Esophagus mucosa (tissue), 1 donor: ENCODE measurements at regions not wholly inside any gene's neighbourhood (a gene's known extent, or its start where the extent isn't known, plus 50 kb on each side); places are given as distances from the start of the nearest gene placed in this dataset.

ENCODE experiments used
- ATAC-seq: fragments of 200-7000 bp; cut with Tn5 transposase; one replicate; pipeline ENCODE4 v1.9.1; 2020
- donor health status: DM: yes; HTN: yes; CAD: no.

DNA sequence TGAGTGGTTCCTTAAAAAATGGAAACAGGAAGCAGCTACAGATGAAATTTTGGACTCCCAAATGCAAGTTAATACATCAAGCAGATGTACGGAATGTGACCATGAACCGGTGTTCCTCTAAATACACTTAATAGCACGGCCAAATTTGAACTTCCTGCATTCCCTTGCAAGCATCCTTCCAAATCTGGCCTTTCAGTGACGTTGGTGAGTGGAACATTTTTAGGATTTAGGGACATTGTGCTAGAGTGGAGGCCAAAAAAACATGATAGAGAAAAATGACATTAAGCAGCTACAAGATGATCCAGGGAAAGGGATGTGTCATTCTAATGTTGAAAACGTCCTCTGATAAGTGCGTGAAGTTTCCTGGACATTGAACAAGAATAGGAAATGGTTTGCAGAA is 62.1 kb downstream of the CTAGE1 start:
- no peak for ATAC-seq

DNA sequence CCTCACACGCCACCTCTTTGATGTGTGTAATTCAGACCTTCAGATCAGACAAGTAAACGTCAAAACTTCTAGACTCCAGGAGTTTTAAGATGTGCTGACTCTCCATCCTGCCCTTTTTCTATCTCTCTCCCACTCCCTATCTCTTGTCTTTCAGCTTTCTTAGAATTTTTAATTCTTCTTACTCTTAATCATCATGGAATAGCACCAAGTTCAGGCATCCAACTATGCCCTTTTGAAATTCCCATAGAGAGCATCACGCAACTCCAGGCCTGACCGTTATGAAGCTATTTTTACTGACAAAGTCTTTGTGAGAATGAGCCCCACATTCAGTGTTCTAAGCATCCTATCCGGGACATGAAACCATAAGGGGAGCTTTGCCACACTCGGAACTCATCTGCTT is 62.6 kb downstream of the CTAGE1 start:
- no peak for ATAC-seq

DNA sequence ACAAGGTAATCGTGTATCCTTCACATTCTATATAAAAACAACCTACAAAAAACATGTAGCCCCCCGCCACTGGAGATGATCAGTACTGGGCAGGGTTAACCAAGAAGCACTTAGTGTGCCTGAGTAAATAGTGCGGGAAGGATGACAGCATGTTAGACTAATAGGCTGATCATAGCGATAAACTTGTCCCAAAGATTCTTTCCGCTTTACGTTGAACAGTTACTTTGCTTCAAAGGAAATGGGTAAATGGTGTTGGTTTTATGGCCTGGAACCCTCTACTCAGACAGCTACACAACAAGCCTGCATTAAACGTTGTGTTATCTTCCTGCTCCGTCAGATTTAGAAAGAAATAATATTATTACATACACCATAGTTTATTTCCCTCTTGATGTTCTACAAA is 67.7 kb downstream of the CTAGE1 start:
- no peak for ATAC-seq

DNA sequence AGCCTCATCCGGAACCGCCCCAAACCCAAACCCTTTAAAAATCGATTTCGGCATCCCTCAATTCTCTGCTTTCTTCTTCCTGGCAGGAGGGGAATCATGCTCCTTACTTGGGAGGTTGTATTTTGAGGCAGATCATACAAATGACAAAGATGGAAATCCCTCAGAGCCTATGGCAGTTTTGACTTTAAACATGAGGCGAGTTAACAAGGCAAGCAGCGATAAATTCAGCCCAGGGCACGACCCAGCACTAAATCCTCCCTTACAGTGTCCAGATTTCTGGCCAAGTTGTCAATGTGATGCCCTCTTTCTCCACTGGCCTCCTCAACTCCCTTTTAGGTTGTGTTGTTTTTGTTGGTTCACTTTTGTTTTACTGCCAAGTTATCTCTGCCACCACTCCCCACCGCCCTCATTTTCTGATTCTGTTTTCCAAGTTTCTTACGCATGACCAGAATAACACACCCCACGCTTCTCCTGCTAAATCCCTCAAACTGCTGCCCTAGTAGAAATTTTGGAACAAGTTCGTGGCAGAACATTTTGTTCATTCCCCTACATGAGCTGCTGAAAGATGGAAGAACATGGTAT is 68.3 kb downstream of the CTAGE1 start:
- ATAC-seq, result no peak

- peak; percentile 80 for ATAC-seq
These were observed 69.0 kb downstream of the CTAGE1 start for GRCh38 chr18:22348521-22349316.

- ATAC-seq, result no peak
These were observed 69.9 kb downstream of the CTAGE1 start for GRCh38 chr18:22347606-22348511.

DNA sequence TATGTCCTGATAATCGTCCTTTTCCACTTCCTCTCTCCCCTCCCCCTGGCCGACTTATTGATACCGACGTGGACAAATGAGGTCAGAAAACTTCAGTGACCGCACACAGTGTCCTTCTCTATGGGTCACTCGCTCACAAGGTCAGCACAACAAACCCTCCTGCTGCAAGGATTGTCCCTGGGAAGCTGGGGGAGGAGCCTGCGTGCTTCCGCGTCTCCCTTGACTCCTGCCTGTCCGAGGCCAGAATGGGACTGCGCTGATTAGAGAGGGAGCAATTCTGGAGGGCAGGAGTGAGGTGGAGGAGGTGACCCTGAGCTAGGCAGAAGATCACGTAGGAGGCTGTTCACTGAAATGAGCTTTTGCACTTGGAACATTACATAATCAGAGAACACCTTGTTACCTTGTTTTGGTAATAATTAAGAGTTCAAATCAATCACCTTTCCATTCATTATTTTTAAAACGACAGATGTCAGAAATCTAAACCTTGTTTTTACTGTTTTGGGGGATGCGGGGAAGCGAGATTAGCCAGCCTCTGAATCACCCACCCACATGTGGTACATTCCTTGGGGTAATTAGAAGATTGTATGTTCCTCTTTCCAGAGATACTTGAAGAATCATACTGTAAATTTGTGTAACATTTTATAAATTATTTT is 70.6 kb downstream of the CTAGE1 start:
- no peak for ATAC-seq

- no peak for ATAC-seq
These were observed 71.2 kb downstream of the CTAGE1 start for GRCh38 chr18:22346401-22346952.

DNA sequence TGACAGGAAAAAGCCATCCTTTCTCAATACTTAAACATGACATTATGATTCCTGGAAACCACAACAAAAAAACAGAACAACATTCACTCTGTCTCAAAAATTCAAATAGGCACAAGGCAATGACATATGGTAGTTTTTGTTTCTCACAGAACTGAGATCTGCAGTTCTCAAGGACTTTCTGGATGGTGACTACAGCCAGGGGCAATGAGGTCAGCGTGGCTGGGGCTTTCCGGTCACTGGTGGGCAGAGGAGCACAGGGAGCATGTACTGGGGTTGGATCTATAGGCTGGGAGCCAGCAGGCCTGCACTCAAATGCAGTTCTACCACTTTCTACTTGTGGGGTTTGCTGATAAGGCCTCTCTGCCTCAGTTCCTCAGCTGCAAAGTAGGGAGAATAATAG is 72.0 kb downstream of the CTAGE1 start:
- no peak for ATAC-seq

DNA sequence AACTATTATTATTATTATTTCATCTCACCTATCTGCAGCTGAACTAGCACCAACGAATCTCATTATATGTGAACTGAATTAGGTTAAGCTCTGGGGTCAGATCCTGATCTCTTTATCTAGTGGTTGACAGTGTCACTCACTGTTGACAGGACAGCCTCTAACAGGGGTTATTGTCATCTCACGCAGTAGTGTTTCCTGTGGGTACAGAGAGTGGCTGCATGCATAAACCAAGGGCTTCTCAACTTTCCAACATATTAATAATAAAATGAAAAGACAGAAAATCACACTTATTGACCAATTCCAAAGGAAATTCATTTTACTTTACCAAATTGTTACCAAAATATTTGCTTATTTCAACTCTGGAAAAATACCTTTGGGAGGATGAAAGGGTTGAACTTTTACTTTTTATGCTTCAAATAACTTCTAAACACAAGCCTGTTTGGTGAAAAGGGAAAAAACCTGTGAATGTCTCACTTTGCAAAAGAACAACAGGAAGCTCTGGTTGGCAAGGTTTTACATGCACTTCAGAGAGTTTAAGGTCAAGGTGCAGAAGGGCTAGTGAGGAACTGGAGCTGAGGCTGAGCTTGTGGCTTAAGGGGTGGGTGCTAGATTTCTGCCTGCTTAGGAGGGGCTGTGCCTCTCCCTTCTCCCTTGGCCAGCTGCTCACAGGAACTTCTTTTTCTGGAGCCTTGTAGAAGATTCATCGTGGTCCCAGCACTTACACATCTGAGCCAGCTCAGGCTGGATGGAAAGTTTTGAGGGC is 72.6 kb downstream of the CTAGE1 start:
- no peak for ATAC-seq

DNA sequence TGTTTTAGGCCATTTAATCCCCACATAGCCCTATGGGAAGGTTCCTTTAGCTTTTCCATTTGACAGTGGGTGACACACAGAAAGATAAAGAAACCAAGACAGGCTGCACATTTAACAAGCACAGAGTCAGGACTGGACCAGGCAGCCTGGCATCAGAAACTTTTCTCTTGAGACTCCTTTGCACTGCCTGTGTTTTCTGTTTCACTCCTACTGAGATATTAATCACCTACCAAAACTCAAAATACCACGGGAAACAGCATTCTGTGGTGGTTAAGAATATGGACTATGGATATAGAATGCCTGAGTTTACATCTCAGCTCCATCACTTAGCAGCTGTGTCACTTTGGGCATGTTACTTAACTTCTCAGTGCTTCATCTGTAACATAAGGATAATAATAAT is 73.3 kb downstream of the CTAGE1 start:
- ATAC-seq, result no peak

DNA sequence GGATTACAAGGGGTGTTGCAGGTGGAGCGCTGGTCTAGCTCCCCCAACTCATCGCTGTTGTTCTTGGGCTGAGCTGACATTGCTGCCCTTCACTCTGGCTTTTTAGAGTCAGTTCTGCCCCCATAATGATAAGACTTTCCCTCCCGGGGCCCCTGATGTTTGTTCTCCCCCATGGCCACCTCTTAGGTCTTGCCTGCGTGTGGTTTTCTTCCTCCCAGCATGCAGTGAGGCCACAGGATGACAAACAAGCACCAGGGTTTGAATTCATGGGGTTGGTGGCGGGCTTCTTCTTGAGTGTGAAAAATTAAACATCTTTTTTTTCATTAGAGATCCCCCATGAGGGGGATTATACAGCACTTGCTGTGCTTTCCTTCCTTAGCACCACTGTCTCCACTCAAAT is 74.1 kb downstream of the CTAGE1 start:
- no peak for ATAC-seq

- no peak for ATAC-seq
These were observed 75.1 kb downstream of the CTAGE1 start for GRCh38 chr18:22342625-22343024.

GRCh38 chr18:22340331-22340730 is 77.4 kb downstream of the CTAGE1 start:
- no peak for ATAC-seq

GRCh38 chr18:22339913-22340312 is 77.8 kb downstream of the CTAGE1 start:
- ATAC-seq, result no peak

GRCh38 chr18:22337833-22338232 is 79.9 kb downstream of the CTAGE1 start:
- ATAC-seq, result no peak

- no peak for ATAC-seq
These were observed 80.4 kb downstream of the CTAGE1 start for GRCh38 chr18:22337306-22337705.

DNA sequence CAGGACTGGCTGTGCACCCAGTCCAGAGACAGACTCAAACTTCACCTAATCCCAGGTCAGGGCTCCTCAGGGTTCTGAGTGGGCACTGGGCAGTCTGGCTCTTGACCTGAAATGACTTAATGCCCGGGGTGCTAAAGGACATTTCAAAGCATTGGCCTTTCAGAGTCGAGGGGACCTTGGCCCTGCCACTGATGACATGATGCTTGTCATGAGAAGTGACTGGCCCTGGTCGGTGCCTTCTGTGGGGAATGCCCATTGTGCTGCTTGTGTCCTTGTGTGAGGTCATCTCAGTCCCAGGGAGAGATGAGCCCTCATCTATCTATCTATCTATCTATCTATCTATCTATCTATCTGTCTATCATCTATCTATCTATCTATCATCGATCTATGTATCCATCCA is 81.3 kb downstream of the CTAGE1 start:
- no peak for ATAC-seq

- no peak for ATAC-seq
These were observed 82.0 kb downstream of the CTAGE1 start for GRCh38 chr18:22335731-22336198.

DNA sequence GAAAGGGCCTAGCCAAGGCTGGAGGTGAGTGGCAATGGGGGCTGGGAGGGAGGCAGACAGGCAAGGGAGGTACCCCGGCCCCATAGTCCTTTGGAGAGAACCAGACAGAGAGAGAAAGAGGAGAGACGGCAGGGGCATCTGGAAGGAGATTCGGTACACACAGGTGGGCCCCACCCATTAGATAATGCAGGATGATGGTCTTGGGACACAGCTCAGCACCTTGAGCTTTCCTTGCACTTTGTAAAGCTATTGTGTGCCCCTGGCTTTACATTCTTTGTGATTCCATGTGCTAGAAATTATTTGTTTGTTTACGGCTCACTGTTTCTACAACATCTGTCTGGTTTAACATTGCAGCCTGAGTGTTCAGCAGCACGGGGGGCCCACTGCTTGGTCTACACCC is 83.1 kb downstream of the CTAGE1 start:
- no peak for ATAC-seq

- ATAC-seq, result no peak
These were observed 85.1 kb downstream of the CTAGE1 start for GRCh38 chr18:22332590-22332989.

DNA sequence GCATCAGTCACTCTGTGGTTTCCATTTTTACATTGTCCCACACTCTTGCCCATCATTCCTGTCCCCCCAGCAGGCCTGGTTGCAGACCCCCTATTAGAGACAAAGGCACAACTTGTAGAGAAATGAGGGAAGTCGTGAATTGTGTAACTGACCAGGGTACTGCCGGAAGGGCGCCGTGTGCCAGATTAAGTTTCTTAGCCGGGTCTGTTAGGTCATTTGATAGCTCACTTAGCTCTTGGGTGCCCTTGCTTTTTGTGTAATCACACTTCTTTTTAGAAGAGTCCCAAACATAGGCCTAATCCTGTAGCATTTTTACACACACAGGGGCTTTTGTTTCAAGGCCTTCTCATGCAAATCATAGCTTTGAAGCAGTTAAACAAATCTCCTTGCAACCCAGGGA is 87.2 kb downstream of the CTAGE1 start:
- ATAC-seq, result no peak
